ENCODE measurements at regions not wholly inside any gene's neighbourhood (a gene's known extent, or its start where the extent isn't known, plus 50 kb on each side); places are given as distances from the start of the nearest gene placed in this dataset.

DNA sequence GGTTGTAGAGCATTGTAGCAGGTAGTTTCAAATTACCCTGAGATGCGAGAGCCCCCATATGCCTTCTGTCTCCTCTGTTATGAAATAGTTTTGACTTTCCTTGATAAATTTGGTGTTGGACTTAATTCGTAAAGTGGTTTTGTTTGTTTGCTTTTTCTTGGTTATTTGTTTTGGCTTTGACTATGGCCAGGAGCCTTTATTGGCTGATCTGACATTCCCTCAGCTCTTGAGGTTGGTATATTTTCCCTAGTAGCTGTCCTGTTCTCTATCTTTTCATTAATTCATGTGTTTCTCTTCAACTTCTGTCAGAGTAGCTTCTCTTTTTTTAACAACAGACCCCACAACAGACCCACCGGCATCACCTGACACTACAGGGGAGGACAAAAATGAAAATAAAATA lies 457.4 kb upstream of the MANEA start:
- no peaks in the 10 kb centered on the region for H4K20me1 ChIP-seq (ENCODE audit: insufficient read depth, low read length)
- H3K4me1 ChIP-seq (ENCODE audit: insufficient read depth, low read length, severe bottlenecking): no peaks in the 10 kb centered on the region
- no peaks in the 10 kb centered on the region for H3F3A ChIP-seq (ENCODE audit: insufficient read depth, low read length)
- TF ChIP-seq EZH2 (IDR thresholded peaks at IDR 0.05; ENCODE audit: borderline replicate concordance, low read length): no peak
- TF ChIP-seq, protein P1, sequence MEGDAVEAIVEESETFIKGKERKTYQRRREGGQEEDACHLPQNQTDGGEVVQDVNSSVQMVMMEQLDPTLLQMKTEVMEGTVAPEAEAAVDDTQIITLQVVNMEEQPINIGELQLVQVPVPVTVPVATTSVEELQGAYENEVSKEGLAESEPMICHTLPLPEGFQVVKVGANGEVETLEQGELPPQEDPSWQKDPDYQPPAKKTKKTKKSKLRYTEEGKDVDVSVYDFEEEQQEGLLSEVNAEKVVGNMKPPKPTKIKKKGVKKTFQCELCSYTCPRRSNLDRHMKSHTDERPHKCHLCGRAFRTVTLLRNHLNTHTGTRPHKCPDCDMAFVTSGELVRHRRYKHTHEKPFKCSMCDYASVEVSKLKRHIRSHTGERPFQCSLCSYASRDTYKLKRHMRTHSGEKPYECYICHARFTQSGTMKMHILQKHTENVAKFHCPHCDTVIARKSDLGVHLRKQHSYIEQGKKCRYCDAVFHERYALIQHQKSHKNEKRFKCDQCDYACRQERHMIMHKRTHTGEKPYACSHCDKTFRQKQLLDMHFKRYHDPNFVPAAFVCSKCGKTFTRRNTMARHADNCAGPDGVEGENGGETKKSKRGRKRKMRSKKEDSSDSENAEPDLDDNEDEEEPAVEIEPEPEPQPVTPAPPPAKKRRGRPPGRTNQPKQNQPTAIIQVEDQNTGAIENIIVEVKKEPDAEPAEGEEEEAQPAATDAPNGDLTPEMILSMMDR (IDR thresholded peaks at IDR 0.05; ENCODE audit: low read length): no peak
- no peaks in the 10 kb centered on the region for H3K36me3 ChIP-seq (ENCODE audit: insufficient read depth, low read length)
- no peak overlapping the region for H3K4me3 ChIP-seq (ENCODE audit: low read depth, low read length, poor library complexity, severe bottlenecking)
- no peak overlapping the region for H3K4me2 ChIP-seq (ENCODE audit: low read length)
- H3K9ac ChIP-seq (ENCODE audit: low read length): no peak overlapping the region
- H3K27ac ChIP-seq (ENCODE audit: low read depth, low read length, poor library complexity, severe bottlenecking): no peak overlapping the region
- H3K9me3 ChIP-seq (ENCODE audit: low read length): no peaks in the 10 kb centered on the region
- H3K9me2 ChIP-seq (ENCODE audit: low read depth, low read length): no peaks in the 10 kb centered on the region
- H2AFZ ChIP-seq (ENCODE audit: low read length): no peak overlapping the region
- no peaks in the 10 kb centered on the region for H3K27me3 ChIP-seq (ENCODE audit: insufficient read depth, low read length)
- H3K79me2 ChIP-seq (ENCODE audit: insufficient read depth, low read length): no peaks in the 10 kb centered on the region

DNA sequence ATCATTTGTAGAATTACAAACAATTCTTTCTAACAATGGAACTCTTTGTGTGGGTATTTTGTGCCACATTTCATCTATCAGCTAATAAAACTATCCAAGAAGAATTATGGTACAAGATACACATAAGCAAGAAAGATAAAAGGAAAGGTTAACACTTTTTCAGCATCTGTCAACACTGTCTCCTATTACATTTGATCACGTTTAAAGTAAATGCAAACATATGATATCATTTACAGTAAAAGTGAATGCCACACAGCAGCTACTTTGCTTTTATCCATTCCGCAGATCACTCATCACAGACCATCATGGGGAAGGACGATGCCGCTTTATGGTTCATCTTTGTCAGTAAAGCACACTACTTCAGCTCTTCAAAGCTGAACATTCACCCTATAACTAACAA lies 456.4 kb upstream of the MANEA start:
- Histone ChIP-seq H3K4me3 (ENCODE audit: low read depth, low read length, poor library complexity, severe bottlenecking) (no peak overlapping the region), H3K27me3 (ENCODE audit: insufficient read depth, low read length) (no peaks in the 10 kb centered on the region), H4K20me1 (ENCODE audit: insufficient read depth, low read length) (no peaks in the 10 kb centered on the region), H3K9me2 (ENCODE audit: low read depth, low read length) (no peaks in the 10 kb centered on the region), H3K4me1 (ENCODE audit: insufficient read depth, low read length, severe bottlenecking) (no peaks in the 10 kb centered on the region), H2AFZ (ENCODE audit: low read length) (no peak overlapping the region), H3K36me3 (ENCODE audit: insufficient read depth, low read length) (no peaks in the 10 kb centered on the region), H3K27ac (ENCODE audit: low read depth, low read length, poor library complexity, severe bottlenecking) (no peak overlapping the region), H3K9me3 (ENCODE audit: low read length) (no peaks in the 10 kb centered on the region), H3K79me2 (ENCODE audit: insufficient read depth, low read length) (no peaks in the 10 kb centered on the region), H3K4me2 (ENCODE audit: low read length) (no peak overlapping the region), H3F3A (ENCODE audit: insufficient read depth, low read length) (no peaks in the 10 kb centered on the region), H3K9ac (ENCODE audit: low read length) (no peak overlapping the region)
- TF ChIP-seq EZH2 (IDR thresholded peaks at IDR 0.05; ENCODE audit: borderline replicate concordance, low read length): no peak
- TF ChIP-seq, protein P1 (IDR thresholded peaks at IDR 0.05; ENCODE audit: low read length): no peak

DNA sequence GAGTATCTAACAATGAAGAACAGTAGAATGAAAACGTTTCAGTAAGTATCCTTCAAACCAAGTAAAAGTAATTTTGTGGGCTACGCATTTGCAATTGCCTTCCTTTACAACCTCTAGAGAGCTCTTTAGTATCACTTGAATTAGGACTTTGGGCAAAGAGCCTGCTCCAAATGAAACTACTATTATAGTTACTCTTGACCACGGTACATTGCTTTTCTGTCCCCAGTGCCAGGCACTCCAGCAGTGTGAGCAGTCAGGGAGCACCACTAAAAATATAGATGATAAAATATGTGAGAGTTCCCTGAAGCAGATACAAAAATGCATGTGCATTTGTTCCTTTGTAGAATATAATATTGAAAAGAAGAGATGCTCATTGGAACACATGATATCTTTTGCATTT lies 450.1 kb upstream of the MANEA start:
- H3K4me2 ChIP-seq (ENCODE audit: low read length): no peak overlapping the region
- H3K27ac ChIP-seq (ENCODE audit: low read depth, low read length, poor library complexity, severe bottlenecking): no peak overlapping the region
- H4K20me1 ChIP-seq (ENCODE audit: insufficient read depth, low read length): no peaks in the 10 kb centered on the region
- no peak overlapping the region for H2AFZ ChIP-seq (ENCODE audit: low read length)
- H3K4me3 ChIP-seq (ENCODE audit: low read depth, low read length, poor library complexity, severe bottlenecking): no peak overlapping the region
- no peaks in the 10 kb centered on the region for H3K27me3 ChIP-seq (ENCODE audit: insufficient read depth, low read length)
- H3K9me3 ChIP-seq (ENCODE audit: low read length): no peaks in the 10 kb centered on the region
- no peak for TF ChIP-seq EZH2 (IDR thresholded peaks at IDR 0.05; ENCODE audit: borderline replicate concordance, low read length)
- TF ChIP-seq, protein P1 (IDR thresholded peaks at IDR 0.05; ENCODE audit: low read length): no peak
- H3K9me2 ChIP-seq (ENCODE audit: low read depth, low read length): no peaks in the 10 kb centered on the region; the same call in 1 of the 2 replicates
- no peaks in the 10 kb centered on the region for H3K4me1 ChIP-seq (ENCODE audit: insufficient read depth, low read length, severe bottlenecking)
- no peak overlapping the region for H3K9ac ChIP-seq (ENCODE audit: low read length)
- no peaks in the 10 kb centered on the region for H3F3A ChIP-seq (ENCODE audit: insufficient read depth, low read length)
- no peaks in the 10 kb centered on the region for H3K79me2 ChIP-seq (ENCODE audit: insufficient read depth, low read length)
- no peaks in the 10 kb centered on the region for H3K36me3 ChIP-seq (ENCODE audit: insufficient read depth, low read length)
